ENCODE measurements at regions not wholly inside any gene's neighbourhood (a gene's known extent, or its start where the extent isn't known, plus 50 kb on each side); places are given as distances from the start of the nearest gene placed in this dataset.
A peak's percentile ranks its signal among the peaks of the same experiment; 100 is the strongest.
"Not testable (repeated sequence)": the region's sequence is repeated elsewhere in the genome, so short reads cannot be mapped to it uniquely, and the experiment has no call there.

DNA sequence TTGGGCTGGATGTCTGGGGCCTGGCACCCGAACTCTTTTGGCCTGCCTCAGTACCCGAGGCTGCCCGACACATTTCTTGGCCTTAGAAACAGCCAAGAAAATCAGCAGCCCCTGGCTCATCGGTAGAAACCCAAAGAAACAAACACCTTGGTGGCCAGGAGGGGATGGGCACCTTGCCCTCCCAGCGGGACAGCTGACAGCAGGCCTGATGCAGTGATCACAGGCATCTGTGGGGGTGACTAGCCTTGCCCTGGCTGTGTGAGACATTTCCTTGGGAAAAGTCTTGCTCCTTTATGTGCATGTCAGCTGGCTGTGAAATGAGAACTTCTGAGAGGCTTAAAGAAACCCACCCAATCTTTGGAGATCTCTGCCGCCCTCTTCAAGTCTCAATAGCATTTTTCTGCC, 60.9 kb downstream of the SMIM38 start:
- H3K27ac ChIP-seq, result no peak overlapping the region
- TF ChIP-seq, protein P1, sequence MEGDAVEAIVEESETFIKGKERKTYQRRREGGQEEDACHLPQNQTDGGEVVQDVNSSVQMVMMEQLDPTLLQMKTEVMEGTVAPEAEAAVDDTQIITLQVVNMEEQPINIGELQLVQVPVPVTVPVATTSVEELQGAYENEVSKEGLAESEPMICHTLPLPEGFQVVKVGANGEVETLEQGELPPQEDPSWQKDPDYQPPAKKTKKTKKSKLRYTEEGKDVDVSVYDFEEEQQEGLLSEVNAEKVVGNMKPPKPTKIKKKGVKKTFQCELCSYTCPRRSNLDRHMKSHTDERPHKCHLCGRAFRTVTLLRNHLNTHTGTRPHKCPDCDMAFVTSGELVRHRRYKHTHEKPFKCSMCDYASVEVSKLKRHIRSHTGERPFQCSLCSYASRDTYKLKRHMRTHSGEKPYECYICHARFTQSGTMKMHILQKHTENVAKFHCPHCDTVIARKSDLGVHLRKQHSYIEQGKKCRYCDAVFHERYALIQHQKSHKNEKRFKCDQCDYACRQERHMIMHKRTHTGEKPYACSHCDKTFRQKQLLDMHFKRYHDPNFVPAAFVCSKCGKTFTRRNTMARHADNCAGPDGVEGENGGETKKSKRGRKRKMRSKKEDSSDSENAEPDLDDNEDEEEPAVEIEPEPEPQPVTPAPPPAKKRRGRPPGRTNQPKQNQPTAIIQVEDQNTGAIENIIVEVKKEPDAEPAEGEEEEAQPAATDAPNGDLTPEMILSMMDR (conservative IDR thresholded peaks at IDR 0.05), result no peak

DNA sequence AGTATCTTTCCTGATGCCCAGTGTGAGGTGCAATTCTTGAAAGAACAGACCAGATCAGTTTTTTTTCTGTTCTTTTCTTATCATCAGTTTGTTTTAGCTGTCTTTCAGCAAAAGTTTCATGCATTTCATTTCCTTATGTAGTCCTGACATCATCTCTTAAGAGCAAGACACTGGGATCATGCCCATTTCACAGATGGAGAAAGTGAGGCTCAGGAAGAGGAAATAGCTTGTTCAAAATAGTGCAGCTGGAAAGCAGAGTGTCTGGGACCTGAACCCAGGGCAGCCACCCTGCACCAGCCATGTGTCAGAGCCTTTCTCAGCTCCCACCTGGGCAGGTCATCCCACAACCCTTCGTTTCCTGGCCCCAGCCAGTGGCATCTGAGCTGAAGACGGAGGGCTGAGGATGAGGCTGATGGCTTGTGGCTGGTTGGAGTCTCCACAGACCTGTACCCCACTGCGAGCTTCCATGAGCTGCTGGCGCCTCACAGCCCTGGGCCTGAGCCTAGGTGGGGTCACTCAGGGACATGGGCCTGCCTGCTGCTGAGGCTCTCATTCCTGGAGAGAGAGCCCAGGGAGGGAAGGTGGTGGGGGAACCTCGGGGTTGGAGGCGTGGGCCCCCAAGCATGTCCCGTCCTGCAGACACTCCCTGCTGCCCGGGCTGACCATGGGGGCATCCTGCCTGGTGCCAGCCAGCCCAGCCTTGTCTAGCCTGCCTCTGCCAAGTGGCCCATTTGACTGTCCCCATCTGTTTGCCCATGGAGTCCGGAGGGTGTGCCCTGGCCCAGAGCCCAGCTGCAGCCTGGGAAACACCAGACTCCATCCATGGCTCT, 61.8 kb downstream of the SMIM38 start:
- TF ChIP-seq, protein P1 (conservative IDR thresholded peaks at IDR 0.05), result no peak

DNA sequence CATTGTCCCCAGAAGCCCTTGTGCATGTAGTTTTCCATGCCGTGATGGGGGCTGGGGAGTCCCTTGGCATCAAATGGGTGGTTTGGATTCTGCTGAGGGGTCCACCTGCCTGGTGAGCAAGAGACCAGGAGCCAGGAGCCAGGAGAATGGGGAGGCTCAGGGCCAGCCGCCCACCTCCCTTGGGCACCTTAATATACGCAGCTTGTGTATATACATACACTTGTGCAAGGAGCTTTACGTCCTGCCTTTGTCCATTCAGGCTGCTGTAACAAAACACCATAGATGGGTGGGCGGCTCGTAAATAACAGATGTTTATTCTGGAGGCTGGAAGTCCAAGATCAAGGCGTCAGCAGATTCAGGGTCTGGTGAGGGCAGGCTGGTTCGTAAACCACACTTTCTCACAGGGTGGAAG, 62.5 kb downstream of the SMIM38 start:
- TF ChIP-seq, protein P1 (conservative IDR thresholded peaks at IDR 0.05), result no peak
- peak overlapping the region; percentile 58; the same call in 1 of the 2 replicates for H3K27ac ChIP-seq

More for the DNA sequence above, 61.8 kb downstream of the SMIM38 start:
- peak overlapping the region; percentile 58; the same call in 1 of the 2 replicates for H3K27ac ChIP-seq

DNA sequence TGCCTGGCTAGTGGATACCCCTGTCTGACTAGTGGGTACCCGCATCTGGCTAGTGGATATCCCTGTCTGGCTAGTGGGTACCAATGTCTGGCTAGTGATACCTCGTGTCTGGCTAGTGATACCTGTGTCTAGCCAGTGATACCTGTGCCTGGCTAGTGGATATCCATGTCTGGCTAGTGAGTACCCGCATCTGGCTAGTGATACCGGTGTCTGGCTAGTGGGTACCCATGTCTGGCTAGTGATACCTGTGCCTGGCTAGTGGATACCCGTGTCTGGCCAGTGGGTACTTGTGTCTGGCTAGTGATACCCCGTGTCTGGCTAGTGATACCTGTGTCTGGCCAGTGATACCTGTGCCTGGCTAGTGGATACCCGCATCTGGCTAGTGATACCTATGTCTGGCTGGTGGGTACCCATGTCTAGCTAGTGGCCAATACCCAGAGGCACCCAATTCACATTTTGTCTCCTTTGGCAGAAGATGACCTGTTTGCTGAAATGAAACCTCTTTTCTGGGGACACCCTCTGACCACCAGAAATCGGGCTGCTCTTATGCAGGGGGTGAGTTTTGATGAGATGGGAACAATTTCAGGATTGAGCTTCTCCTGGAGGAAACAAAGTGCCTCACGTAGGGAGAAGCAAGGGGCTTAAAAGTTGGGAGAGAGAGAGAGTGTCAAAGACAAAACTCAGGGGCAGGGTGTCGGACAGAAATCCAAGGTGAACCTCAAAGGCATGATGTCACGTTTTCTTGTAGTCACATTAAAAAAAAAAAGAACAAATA, 63.4 kb downstream of the SMIM38 start:
- TF ChIP-seq, protein P1 (conservative IDR thresholded peaks at IDR 0.05), result no peak
- H3K27ac ChIP-seq, result no peak overlapping the region

DNA sequence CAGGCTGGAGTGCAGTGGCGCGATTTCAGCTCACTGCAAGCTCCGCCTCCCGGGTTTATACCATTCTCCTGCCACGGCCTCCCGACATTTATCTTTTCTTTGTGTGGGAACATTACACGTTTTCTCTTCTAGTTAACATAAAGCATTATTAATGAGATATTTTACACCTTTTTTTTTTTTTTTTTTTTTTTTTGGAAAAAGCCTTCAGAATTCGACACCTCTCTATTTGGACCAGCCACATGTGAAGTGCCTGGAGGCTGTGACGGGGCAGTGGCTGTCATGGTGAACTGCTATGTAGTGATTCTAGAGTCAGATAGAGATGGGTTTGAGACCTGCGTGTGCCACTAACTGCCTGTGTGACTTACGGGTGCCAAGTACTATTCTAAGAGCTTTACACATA, 64.3 kb downstream of the SMIM38 start:
- TF ChIP-seq, protein P1 (conservative IDR thresholded peaks at IDR 0.05), result no peak
- no peak overlapping the region for H3K27ac ChIP-seq

DNA sequence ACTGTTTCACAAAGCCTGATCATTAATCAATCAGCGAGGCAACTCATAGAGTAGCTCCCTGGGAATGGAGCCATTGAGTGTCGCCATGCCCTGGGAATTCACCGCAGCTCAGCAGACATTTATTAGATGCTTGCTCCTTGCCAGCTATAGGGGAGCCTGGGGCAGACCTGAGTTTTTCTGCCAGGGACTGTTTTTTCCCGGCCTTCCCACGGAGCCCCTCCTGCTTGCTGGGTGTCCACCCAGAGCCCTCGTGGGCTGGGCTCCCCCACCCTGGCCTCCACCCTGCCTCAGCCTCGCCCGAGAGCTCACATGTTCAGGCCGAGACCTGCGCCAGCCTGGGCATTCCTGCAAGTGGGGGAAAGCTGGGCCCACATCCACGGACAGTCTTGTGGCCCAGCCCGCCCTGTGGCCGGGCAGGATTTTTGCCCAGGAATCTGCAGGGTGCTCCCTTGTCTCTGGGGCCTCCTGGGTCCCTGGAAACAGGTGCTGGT, 64.9 kb downstream of the SMIM38 start:
- no peak overlapping the region for H3K27ac ChIP-seq
- TF ChIP-seq, protein P1 (conservative IDR thresholded peaks at IDR 0.05), result no peak

DNA sequence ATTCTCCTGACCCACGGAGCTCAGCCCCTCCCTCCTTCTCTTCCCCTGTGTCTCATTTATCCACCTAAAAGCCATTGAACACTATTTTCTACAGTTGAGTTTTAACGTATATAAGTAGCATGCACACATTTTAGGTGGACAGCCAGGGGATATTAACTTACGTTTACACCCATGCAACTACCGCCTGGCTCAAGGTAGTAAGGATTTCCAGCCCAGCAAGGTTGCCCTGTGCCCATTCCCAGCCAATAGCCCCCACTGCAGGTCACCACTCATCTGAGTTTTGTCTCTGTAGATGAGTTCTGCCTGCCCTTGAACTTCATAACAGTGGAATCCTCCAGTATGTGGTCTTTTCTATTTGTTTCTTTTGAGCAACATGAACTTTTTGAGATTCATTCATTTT, 65.4 kb downstream of the SMIM38 start:
- TF ChIP-seq, protein P1 (conservative IDR thresholded peaks at IDR 0.05), result no peak
- H3K27ac ChIP-seq, result no peak overlapping the region

DNA sequence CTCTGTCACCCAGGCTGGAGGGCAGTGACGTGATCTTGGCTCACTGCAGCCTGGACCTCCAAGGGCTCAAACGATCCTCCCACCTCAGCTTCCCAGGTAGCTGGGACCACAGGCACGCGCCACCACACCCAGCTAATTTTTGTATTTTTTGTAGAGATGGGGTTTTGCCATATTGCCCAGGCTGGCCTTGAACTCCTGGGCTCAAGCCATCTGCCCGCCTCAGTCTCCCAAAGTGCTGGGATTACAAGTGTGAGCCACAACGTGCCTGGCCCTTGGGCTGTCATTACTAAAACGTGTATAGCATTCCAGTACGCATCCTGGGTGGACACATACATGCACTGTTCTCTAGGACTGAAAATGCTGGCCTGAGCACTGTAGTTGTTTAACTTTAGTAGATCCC, 65.9 kb downstream of the SMIM38 start:
- not testable (repeated sequence) for H3K27ac ChIP-seq
